HCT116 (cell line): ENCODE measurements at regions not wholly inside any gene's neighbourhood (a gene's known extent, or its start where the extent isn't known, plus 50 kb on each side); places are given as distances from the start of the nearest gene placed in this dataset.

Experiments used
- ATAC-seq: fragments of 200-7000 bp; cut with Tn5 transposase; 2 replicates; pipeline ENCODE4 v1.9.1; 2020; ENCODE audit warnings: mild to moderate bottlenecking, moderate library complexity
- BruUV-seq: library from RNA; stranded (reverse); fragments of 400-500 nt; replicated peaks from 2 replicates; lab custom pipeline; 2021; lab: Mats Ljungman, UMichigan
- CTCF ChIA-PET: fragments of 300-600 bp; sonication (Branson Sonifier 250); formaldehyde crosslinking; loops from one replicate; lab custom pipeline; 2021; ENCODE audit warnings: antibody characterized with exemption; lab: Charles Lee
- POLR2A ChIA-PET: fragments of 300-600, 350-600 bp; sonication (Branson Sonifier 250); formaldehyde crosslinking; loops from one replicate; lab custom pipeline; 2021; ENCODE audit warnings: antibody characterized with exemption; lab: Charles Lee
- RAD21 ChIA-PET, 2 experiments: fragments of 300-600 bp; sonication (Branson Sonifier 250); formaldehyde crosslinking; loops; one replicate each; lab custom pipeline; 2023; ENCODE audit warnings: low total read pairs in 2 of 2; ENCODE audit not compliant: uncharacterized antibody in 2 of 2, unreplicated experiment in 2 of 2, low non-redundant PET in 1 of 2; lab: Charles Lee
- DNase-seq: peaks from one replicate; pipeline ENCODE4 v3.0.0-alpha.2; 2010; ENCODE audit warnings: low read depth, low spot score
- H2AFZ ChIP-seq: fragments of 200-600 bp; shearing (Covaris generic), sonication (generic); 2 replicates; pipeline ENCODE4 v1.6.1; 2017; ENCODE audit warnings: low read depth, mixed run types, mixed read lengths, antibody characterized with exemption, low read length; ENCODE audit not compliant: poor library complexity, severe bottlenecking
- H3K27ac ChIP-seq: 2 replicates; pipeline ENCODE4 v1.5.1; 2012; ENCODE audit warnings: low read depth, low read length
- H3K27me3 ChIP-seq: fragments of 200-600 bp; sonication (generic); 2 replicates; pipeline ENCODE4 v1.6.1; 2016; ENCODE audit warnings: mixed run types, low read length, mixed read lengths; ENCODE audit not compliant: insufficient read depth
- H3K36me3 ChIP-seq, 2 experiments: fragments of 200-500 bp in 1 of 2; fragments of 200-600 bp in 1 of 2; sonication (Bioruptor generic) in 1 of 2; sonication (generic) in 1 of 2; 2 replicates each; pipeline versions ENCODE4 v1.5.1 to v1.6.1; 2014 to 2016; ENCODE audit warnings: low read length in 2 of 2, inconsistent platforms in 1 of 2, mixed read lengths in 1 of 2, mixed run types in 1 of 2; ENCODE audit not compliant: insufficient read depth in 2 of 2, control insufficient read depth in 1 of 2
- H3K4me1 ChIP-seq, 2 experiments: fragments of 200-600 bp in 1 of 2; sonication (generic) in 1 of 2; 2 replicates each; pipeline versions ENCODE4 v1.5.1 to v1.6.1; 2012 to 2017; ENCODE audit warnings: low read length in 2 of 2, inconsistent platforms in 1 of 2, mild to moderate bottlenecking in 1 of 2, mixed read lengths in 1 of 2, mixed run types in 1 of 2, moderate library complexity in 1 of 2; ENCODE audit not compliant: insufficient read depth in 2 of 2, control insufficient read depth in 1 of 2
- H3K4me2 ChIP-seq: fragments of 200-600 bp; sonication (generic); 2 replicates; pipeline ENCODE4 v1.6.1; 2017; ENCODE audit warnings: mixed run types, low read length, mixed read lengths
- H3K4me3 ChIP-seq, 2 experiments: fragments of 200-600 bp in 1 of 2; sonication (generic) in 1 of 2; replicated peaks in 1 of 2; 2 replicates each; pipeline ENCODE4 v1.5.1; 2011 to 2016; ENCODE audit warnings: low read length in 2 of 2, control low read depth in 1 of 2, low read depth in 1 of 2, mild to moderate bottlenecking in 1 of 2, mixed read lengths in 1 of 2, mixed run types in 1 of 2
- H3K79me2 ChIP-seq: fragments of 200-600 bp; sonication (generic); 2 replicates; pipeline ENCODE4 v1.6.1; 2017; ENCODE audit warnings: mild to moderate bottlenecking, mixed run types, low read length, moderate library complexity, mixed read lengths; ENCODE audit not compliant: insufficient read depth
- H3K9ac ChIP-seq: fragments of 200-600 bp; sonication (generic); 2 replicates; pipeline ENCODE4 v1.6.1; 2016; ENCODE audit warnings: low read length, mixed read lengths
- H3K9me2 ChIP-seq: fragments of 200-600 bp; sonication (generic), shearing (Covaris generic); 2 replicates; pipeline ENCODE4 v1.6.1; 2017; ENCODE audit warnings: mixed run types, mild to moderate bottlenecking, moderate library complexity; ENCODE audit not compliant: insufficient read depth
- H3K9me3 ChIP-seq, 2 experiments: fragments of 200-500 bp in 1 of 2; fragments of 200-600 bp in 1 of 2; sonication (Bioruptor generic) in 1 of 2; sonication (generic) in 1 of 2; 2 replicates each; pipeline ENCODE4 v1.6.1; 2014 to 2017; ENCODE audit warnings: low read length in 2 of 2, mixed read lengths in 2 of 2, inconsistent platforms in 1 of 2, low read depth in 1 of 2, mild to moderate bottlenecking in 1 of 2, mixed run types in 1 of 2, moderate library complexity in 1 of 2; ENCODE audit not compliant: control insufficient read depth in 1 of 2, insufficient read depth in 1 of 2
- H4K20me1 ChIP-seq: fragments of 200-600 bp; sonication (generic), shearing (Covaris generic); 2 replicates; pipeline ENCODE4 v1.6.1; 2017; ENCODE audit warnings: mixed run types, mild to moderate bottlenecking, moderate library complexity; ENCODE audit not compliant: insufficient read depth
- EGR1 ChIP-seq: IDR thresholded peaks from 2 replicates; pipeline ENCODE4 v1.6.1; 2012; ENCODE audit warnings: low read depth
- ELF1 ChIP-seq: IDR thresholded peaks from 2 replicates; pipeline ENCODE4 v1.6.1; 2012; ENCODE audit warnings: low read depth, borderline replicate concordance
- EZH2phosphoT487 ChIP-seq: fragments of 200-600 bp; IDR thresholded peaks from 2 replicates; pipeline ENCODE4 v1.6.1; 2018; ENCODE audit warnings: antibody characterized with exemption, borderline replicate concordance
- JUND ChIP-seq: IDR thresholded peaks from 2 replicates; pipeline ENCODE4 v1.6.1; 2012
- SP1 ChIP-seq: IDR thresholded peaks from 2 replicates; pipeline ENCODE4 v1.6.1; 2012; ENCODE audit warnings: low read depth
- SRF ChIP-seq: IDR thresholded peaks from 2 replicates; pipeline ENCODE4 v1.6.1; 2012; ENCODE audit warnings: low read depth
- TCF7L2 ChIP-seq: IDR thresholded peaks from 2 replicates; pipeline ENCODE4 v1.7.0; 2011; ENCODE audit warnings: borderline replicate concordance, inconsistent platforms; ENCODE audit not compliant: insufficient read depth, insufficient read length; ENCODE audit errors: extremely low read depth
- ZFX ChIP-seq: fragments of 450-650 bp; IDR thresholded peaks from 2 replicates; pipeline ENCODE4 v1.6.1; 2017
- intact Hi-C: fragments of 100-400 bp; cut with micrococcal nuclease; formaldehyde crosslinking; loops from 2 replicates; pipeline ENCODE4 v1.10.0; 2022
- TF ChIP-seq, protein P1 (sequence below), 3 experiments: fragments of 200-600 bp in 1 of 3; sonication (generic) in 1 of 3; IDR thresholded peaks in 2 of 3; conservative IDR thresholded peaks in 1 of 3; 2 replicates each; pipeline ENCODE4 v1.5.1; 2012 to 2017; ENCODE audit warnings: low read depth in 2 of 3, low read length in 2 of 3, antibody characterized with exemption in 1 of 3, borderline replicate concordance in 1 of 3, control low read depth in 1 of 3, mild to moderate bottlenecking in 1 of 3, mixed read lengths in 1 of 3, mixed run types in 1 of 3, moderate library complexity in 1 of 3; ENCODE audit not compliant: insufficient read depth in 1 of 3
- TF ChIP-seq, protein P2 (sequence below): IDR thresholded peaks from 2 replicates; pipeline ENCODE4 v1.6.1; 2012
- TF ChIP-seq, protein P3 (sequence below): IDR thresholded peaks from 2 replicates; pipeline ENCODE4 v1.6.1; 2011; ENCODE audit warnings: mild to moderate bottlenecking, low read length, moderate library complexity; ENCODE audit not compliant: insufficient replicate concordance; ENCODE audit errors: extremely low read depth

DNA sequence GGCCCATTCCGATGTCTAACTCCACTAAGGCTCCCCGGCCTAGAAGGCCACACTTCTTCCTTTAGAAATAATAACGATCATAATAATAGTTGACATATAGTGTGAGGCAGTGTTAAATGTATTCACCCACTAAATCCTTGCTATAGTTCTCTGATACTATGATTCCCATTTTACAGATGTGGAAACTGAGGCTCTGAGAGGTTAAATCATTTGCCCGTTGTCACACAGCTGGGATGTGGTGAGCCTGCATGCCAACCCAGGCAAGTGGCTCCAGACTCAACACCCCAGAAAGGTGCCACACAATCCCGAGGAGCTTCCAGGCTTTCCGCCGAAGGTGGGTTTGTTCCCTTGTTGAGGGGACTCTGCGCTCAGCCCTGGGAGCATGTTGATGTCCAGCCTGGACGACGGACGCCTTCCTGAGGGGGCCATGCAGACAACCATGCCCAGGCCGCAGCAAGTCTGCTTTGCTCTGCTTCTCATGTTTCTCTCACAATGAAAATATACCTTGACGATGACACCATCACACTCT lies 104.6 kb upstream of the CDYL start:
- Histone ChIP-seq H3K9me3 (no peaks in the 10 kb centered on the region), H4K20me1 (no peaks in the 10 kb centered on the region), H3K27ac (no peak overlapping the region), H3K4me1 (no peaks in the 10 kb centered on the region), H3K4me3 (no peak overlapping the region), H3K36me3 (no peaks in the 10 kb centered on the region), H3K9me2 (no peaks in the 10 kb centered on the region), H3K9ac (no peak overlapping the region), H3K79me2 (no peaks in the 10 kb centered on the region), H3K4me2 (no peak overlapping the region), H3K27me3 (no peaks in the 10 kb centered on the region), H2AFZ (no peak overlapping the region)
- ATAC-seq (no peak), DNase-seq (no peak)
- ChIA-PET CTCF (no interaction called here), RAD21 (no interaction called here), POLR2A (no interaction called here)
- TF ChIP-seq, protein P1, sequence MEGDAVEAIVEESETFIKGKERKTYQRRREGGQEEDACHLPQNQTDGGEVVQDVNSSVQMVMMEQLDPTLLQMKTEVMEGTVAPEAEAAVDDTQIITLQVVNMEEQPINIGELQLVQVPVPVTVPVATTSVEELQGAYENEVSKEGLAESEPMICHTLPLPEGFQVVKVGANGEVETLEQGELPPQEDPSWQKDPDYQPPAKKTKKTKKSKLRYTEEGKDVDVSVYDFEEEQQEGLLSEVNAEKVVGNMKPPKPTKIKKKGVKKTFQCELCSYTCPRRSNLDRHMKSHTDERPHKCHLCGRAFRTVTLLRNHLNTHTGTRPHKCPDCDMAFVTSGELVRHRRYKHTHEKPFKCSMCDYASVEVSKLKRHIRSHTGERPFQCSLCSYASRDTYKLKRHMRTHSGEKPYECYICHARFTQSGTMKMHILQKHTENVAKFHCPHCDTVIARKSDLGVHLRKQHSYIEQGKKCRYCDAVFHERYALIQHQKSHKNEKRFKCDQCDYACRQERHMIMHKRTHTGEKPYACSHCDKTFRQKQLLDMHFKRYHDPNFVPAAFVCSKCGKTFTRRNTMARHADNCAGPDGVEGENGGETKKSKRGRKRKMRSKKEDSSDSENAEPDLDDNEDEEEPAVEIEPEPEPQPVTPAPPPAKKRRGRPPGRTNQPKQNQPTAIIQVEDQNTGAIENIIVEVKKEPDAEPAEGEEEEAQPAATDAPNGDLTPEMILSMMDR (IDR thresholded peaks at IDR 0.05 in 2 of 3, conservative IDR thresholded peaks at IDR 0.05 in 1 of 3; ENCODE audit: borderline replicate concordance in 1 of 3, insufficient read depth in 1 of 3, low read depth in 2 of 3, low read length in 2 of 3), result no peak
- TF ChIP-seq ELF1, result no peak
- no peak for TF ChIP-seq ZFX
- TF ChIP-seq SRF, result no peak
- intact Hi-C loops, result no loop called here
- BruUV-seq, result no TSS peak

DNA sequence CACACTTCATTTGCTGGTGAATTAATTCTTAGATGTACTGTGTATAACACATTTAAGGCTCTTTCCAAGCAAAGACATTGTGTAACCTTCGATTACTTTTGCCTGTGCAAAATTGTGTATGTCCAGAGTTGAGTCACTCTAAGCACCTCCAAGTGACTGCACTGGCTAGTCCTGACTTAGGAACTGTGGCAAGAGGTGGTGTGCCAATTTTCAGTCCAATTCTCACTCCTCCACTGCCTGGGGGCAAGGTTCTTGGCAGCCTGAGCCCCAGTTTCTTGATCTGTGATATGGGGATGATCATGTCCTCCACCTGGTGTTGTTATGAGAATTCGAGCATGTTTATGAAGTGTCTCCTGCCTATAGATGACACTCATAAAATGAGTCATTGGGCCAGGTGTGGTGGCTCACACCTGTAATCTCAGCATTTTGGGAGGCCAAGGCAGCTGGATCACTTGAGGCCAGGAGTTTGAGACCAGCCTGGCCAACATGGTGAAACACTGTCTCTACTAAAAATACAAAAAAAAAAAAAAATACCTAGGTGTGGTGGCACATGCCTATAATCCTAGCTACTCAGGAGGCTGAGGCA lies 105.3 kb upstream of the CDYL start:
- no peak overlapping the region for H3K4me2 ChIP-seq
- H3K27ac ChIP-seq, result no peak overlapping the region
- intact Hi-C loops, result no loop called here
- H3K4me3 ChIP-seq, result no peak overlapping the region
- H3K9me3 ChIP-seq, result no peaks in the 10 kb centered on the region
- no peaks in the 10 kb centered on the region for H3K79me2 ChIP-seq
- H3K36me3 ChIP-seq, result no peaks in the 10 kb centered on the region
- DNase-seq (no peak), ATAC-seq (no peak)
- no peaks in the 10 kb centered on the region for H4K20me1 ChIP-seq
- no peaks in the 10 kb centered on the region for H3K27me3 ChIP-seq
- H3K9ac ChIP-seq, result no peak overlapping the region
- H3K9me2 ChIP-seq, result no peaks in the 10 kb centered on the region
- no peaks in the 10 kb centered on the region for H3K4me1 ChIP-seq
- no TSS peak for BruUV-seq
- H2AFZ ChIP-seq, result no peak overlapping the region
- ChIA-PET RAD21 (no interaction called here), CTCF (no interaction called here), POLR2A (no interaction called here)
- TF ChIP-seq SP1, result no peak
- TF ChIP-seq TCF7L2, result no peak
- no peak for TF ChIP-seq EZH2phosphoT487
- TF ChIP-seq, protein P2, sequence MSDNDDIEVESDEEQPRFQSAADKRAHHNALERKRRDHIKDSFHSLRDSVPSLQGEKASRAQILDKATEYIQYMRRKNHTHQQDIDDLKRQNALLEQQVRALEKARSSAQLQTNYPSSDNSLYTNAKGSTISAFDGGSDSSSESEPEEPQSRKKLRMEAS, result no peak
- no peak for TF ChIP-seq EGR1
- TF ChIP-seq, protein P3, sequence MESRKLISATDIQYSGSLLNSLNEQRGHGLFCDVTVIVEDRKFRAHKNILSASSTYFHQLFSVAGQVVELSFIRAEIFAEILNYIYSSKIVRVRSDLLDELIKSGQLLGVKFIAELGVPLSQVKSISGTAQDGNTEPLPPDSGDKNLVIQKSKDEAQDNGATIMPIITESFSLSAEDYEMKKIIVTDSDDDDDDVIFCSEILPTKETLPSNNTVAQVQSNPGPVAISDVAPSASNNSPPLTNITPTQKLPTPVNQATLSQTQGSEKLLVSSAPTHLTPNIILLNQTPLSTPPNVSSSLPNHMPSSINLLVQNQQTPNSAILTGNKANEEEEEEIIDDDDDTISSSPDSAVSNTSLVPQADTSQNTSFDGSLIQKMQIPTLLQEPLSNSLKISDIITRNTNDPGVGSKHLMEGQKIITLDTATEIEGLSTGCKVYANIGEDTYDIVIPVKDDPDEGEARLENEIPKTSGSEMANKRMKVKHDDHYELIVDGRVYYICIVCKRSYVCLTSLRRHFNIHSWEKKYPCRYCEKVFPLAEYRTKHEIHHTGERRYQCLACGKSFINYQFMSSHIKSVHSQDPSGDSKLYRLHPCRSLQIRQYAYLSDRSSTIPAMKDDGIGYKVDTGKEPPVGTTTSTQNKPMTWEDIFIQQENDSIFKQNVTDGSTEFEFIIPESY, result no peak
- no peak for TF ChIP-seq ZFX
- no peak for TF ChIP-seq ELF1
- no peak for TF ChIP-seq JUND
- TF ChIP-seq SRF, result no peak
